GM12891 (cell line): ENCODE measurements at regions not wholly inside any gene's neighbourhood (a gene's known extent, or its start where the extent isn't known, plus 50 kb on each side); places are given as distances from the start of the nearest gene placed in this dataset.

Source experiments
- PAX5 ChIP-seq: IDR thresholded peaks from 2 replicates; pipeline ENCODE4 v1.6.1; 2011; ENCODE audit warnings: low read length, moderate library complexity, mild to moderate bottlenecking; ENCODE audit not compliant: insufficient read depth, severe bottlenecking
- POLR2A ChIP-seq: IDR thresholded peaks from 2 replicates; pipeline ENCODE4 v1.6.1; 2011; ENCODE audit warnings: low read depth, low read length, control low read depth
- POLR2AphosphoS5 ChIP-seq: IDR thresholded peaks from 2 replicates; pipeline ENCODE4 v1.6.1; 2011; ENCODE audit warnings: low read depth, low read length, control low read depth
- TAF1 ChIP-seq: IDR thresholded peaks from 2 replicates; pipeline ENCODE4 v1.6.1; 2011; ENCODE audit warnings: low read depth, low read length, control low read depth

GRCh38 chr18:38415811-38416210, 850.2 kb upstream of the CELF4 start:
- TF ChIP-seq PAX5, result no peak
- TF ChIP-seq POLR2AphosphoS5, result no peak
- TF ChIP-seq TAF1, result no peak
- TF ChIP-seq POLR2A, result no peak
